GM18517 (cell line): ENCODE measurements at regions not wholly inside any gene's neighbourhood (a gene's known extent, or its start where the extent isn't known, plus 50 kb on each side); places are given as distances from the start of the nearest gene placed in this dataset.
"Not testable (repeated sequence)": the region's sequence is repeated elsewhere in the genome, so short reads cannot be mapped to it uniquely, and the experiment has no call there.

Experiments
- ATAC-seq: cut with Tn5 transposase; IDR thresholded peaks from one replicate; pipeline ENCODE4 v1.9.1; 2021; ENCODE audit warnings: mild to moderate bottlenecking, moderate library complexity; ENCODE audit not compliant: unreplicated experiment

DNA sequence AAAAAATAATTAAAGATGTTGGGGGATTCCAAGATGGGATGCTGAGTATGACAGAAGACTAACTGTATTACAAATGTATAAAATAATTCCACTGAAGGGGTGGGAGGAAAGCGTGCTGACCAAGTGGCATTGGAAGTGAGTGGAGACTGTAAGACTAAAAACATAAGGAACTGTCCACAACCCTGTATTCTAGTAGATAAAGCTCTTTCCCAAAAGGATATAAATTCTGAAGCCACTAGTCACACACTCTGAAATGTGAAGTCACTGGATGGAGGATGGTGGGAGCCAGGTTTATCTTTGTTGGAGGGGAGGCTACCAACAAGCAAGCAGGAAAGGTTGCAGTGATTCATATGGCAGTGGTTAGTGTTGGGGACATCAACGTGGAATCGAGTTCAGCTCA lies 182.8 kb upstream of the PLGLB2 start:
- ATAC-seq: not testable (repeated sequence)

GRCh38 chr2:87566531-87566930 lies 181.4 kb upstream of the PLGLB2 start:
- ATAC-seq: not testable (repeated sequence)

GRCh38 chr2:87567093-87567492 lies 180.8 kb upstream of the PLGLB2 start:
- not testable (repeated sequence) for ATAC-seq

DNA sequence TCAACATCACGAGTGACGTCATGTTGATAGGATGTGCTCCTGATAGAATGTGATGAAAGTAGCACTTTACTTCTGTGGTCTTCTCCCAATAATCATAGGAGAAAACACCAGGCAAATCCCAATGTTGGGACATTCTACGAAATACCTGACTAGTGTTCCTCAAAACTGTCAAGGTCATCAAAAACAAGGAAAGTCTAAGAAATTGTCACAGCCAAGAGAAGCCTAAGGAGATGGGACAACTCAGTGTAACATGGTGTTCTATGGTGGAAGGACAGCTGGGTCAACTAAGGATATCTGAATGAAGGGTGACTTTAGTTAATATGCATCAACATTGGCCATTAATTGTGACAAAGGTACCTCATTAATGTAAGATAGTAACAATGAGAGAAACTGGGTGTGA lies 180.0 kb upstream of the PLGLB2 start:
- ATAC-seq: not testable (repeated sequence)

DNA sequence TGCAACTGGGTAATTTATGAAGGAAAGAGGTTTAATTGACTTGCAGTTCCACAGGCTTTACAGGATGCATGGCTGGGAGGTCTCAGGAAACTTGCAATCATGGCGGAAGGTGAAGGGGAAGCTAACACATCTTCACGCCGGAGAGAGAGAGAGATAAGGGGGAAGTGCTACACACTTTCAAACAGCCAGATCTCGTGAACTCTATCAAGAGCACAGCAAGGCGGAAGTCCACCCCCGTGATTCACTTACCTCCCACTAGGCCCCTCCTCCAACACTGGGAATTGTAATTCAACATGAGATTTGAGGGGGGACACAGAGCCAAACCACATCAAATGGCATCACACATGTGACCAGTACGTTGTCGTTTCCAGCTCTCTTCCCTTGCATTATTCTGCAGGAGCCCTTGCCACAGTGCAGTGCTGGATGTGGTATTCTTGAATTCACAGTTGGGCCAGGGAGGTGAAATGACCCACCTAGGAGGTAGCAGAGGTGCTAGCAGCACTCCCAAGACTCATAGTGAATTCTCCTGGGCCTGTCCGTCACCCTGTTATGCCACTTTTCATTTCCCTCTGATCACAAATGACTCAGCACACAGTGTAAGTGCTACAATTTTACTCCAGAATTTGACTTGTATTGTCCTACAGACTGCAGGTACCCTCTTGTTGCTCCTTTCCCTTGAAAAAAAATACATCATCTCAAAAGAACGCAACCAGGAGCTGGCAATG lies 179.2 kb upstream of the PLGLB2 start:
- ATAC-seq: not testable (repeated sequence)

- ATAC-seq: not testable (repeated sequence)
Measured at GRCh38 chr2:87569689-87570397, 178.0 kb upstream of the PLGLB2 start.

DNA sequence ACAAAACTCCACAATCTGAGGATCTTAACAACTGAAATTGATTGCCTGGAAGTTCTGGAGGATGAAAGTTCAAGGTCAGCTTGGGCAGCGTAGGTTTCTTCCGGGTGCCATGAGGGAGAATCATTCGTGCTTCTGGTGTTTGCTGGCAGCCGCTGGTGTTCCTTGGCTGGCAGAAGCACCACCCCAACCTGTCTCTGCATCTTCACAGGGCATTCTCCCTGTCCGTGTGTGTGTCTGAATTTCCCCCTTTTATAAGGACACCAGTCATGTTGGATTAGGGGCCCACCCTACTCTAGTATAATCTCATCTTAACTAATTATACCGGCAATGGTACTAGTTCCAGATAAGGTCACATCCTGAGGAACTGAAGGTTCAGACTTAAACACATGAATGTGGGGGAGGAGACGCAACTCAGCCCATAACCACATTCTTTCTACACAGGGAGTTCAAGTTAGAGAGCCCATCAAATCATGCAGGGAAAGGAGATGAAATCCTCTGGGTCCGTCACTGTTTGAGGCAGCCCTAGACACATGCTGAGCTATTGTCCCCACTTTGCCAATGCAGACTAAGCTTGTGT lies 175.9 kb upstream of the PLGLB2 start:
- ATAC-seq: not testable (repeated sequence)

- ATAC-seq: not testable (repeated sequence)
Measured at GRCh38 chr2:87572906-87573305, 175.0 kb upstream of the PLGLB2 start.

- not testable (repeated sequence) for ATAC-seq
Measured at GRCh38 chr2:87573386-87574192, 174.3 kb upstream of the PLGLB2 start.

DNA sequence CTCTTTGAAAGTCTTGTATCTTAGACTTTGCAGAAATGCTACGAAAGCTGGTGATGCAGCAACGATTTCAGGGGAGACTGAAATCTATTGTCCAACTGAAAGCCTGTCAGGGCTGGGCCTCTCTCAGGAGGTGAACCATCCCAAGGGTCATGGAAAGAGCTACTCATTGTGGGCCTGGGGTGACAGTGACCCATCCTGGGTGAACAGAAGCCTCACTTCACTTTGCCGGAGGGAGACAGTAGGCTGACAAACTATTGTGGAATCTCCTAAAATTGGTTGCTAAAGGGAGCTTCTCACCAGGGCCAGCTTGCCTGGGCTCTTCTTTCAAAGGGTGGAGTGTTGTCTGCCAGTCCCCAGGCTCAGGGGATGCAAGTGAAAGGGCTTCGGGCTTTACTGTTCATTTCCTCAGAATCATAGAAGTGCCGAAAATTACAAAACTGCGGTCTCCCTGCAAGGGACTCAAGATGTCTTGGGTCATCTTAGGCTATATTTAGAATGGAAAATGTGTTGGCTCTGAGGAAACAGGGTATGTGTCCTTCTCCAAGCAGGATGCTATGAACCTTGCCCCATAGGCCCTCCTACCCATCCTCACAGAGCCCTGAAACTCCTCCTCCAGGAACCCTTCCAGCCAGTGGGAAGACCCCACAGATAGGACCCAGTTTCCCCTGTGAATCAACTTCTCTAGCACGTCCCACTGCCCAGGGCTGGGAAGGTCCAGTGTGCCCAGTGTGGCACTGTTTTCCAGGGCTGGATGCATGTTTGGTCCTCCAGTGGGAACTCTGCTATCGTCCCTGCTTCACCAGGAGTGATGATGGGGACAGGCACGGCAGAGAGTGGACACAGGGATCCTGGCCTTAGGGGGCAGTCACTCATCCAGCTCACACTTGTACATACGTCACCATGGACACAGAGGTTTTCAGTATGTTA lies 173.4 kb upstream of the PLGLB2 start:
- ATAC-seq: not testable (repeated sequence)

DNA sequence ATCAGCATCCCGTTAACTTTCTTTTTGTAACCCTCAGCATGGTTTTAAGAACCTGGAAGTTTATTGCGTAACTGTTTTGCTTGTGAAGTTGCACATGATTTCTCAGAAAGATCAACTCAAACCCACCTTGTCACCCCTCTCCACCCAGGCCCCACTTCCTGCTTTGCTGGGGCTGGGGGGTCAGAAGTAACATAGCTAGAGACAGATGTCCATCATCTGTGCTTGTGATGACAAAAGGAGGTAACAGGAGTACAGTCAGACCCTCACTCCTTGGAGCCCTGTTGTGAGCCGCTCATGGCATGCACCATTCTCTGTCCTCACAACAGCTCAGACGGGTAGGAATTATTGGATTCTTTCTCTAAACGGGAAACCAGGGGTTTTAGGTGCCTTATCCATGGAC lies 172.7 kb upstream of the PLGLB2 start:
- not testable (repeated sequence) for ATAC-seq

GRCh38 chr2:87577358-87577757 lies 170.5 kb upstream of the PLGLB2 start:
- not testable (repeated sequence) for ATAC-seq

- ATAC-seq: not testable (repeated sequence)
Measured at GRCh38 chr2:87582152-87582551, 165.7 kb upstream of the PLGLB2 start.

DNA sequence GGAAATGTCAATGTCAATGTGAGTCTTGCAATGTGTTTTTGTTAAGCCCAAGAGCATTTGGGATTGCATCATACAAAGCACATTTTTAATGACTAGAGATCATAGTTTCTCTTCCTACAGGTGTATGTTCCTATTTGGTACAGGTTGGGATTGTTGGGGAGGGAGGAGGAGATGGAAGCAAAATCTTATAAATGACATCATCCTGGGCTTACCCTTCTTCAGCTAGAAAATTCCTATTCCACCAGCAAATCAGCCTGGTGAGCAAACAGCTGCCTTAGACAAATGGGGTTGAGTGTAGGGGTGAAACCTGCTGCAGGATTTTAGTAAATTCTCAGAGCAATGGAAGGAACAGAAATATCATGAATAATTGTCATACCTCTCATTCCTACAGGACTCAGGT lies 165.3 kb upstream of the PLGLB2 start:
- not testable (repeated sequence) for ATAC-seq

DNA sequence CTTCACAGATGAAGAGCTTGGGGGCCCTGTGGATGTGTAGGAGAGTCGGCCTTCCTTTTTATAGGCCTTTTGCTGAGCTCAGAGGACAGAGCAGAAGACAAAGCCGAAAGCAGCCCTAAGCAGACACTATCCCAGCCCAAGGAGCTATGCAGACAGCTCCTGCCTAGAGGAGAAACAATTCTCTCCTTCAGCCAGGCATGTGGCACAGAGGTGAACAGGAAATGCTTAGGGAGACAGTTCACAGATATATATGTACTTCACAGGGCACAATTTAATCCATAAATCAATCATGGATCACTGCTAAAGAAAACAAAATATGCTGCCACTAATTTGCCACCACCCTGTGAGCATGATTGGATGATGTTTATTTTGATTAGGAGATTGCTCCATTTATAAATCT lies 164.5 kb upstream of the PLGLB2 start:
- not testable (repeated sequence) for ATAC-seq

DNA sequence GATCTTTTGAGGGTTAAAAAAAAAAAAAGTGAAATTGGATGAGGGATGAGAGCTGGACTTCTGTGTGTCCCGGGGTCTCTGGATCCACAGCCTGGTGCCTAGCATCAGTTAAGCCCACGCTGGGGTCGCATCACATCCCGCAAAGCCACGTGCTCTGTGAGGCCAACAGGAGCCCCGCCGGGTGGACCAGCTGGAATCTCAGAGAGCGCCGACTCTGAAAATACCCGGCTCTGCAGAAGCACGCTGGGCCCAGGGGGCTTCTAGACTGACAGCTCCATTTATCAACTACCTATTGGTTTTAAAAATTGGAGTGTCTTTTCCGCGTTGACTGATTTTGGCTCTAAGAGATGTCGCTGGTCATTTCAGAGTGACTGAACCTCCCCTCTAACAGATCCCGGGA lies 164.1 kb upstream of the PLGLB2 start:
- ATAC-seq: not testable (repeated sequence)

GRCh38 chr2:87584268-87584906 lies 163.5 kb upstream of the PLGLB2 start:
- not testable (repeated sequence) for ATAC-seq

DNA sequence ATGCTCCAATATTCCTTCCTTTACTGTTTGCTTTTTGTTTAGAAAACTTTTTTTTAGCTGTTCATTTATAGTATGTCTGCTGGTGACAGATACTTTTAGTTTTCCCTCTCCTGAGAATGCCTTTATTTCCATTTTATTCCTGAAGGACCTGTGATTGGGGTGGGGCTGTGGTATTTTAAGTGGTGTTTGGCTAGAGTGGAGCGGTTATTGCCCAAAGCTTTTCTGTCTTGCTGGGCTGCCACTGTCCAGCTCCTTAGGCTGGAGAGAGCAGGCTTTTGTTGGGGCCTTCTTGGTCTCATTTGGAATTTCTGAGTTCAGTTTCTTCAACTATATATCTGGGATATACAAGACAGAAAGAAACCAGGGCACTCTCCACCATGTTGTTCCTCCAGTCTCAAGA lies 160.0 kb upstream of the PLGLB2 start:
- not testable (repeated sequence) for ATAC-seq

- ATAC-seq: not testable (repeated sequence)
Measured at GRCh38 chr2:87592974-87593373, 154.9 kb upstream of the PLGLB2 start.
